IMR-90 (cell line): ENCODE measurements at regions not wholly inside any gene's neighbourhood (a gene's known extent, or its start where the extent isn't known, plus 50 kb on each side); places are given as distances from the start of the nearest gene placed in this dataset.

Experiments
- ATAC-seq: fragments of 200-7000 bp; cut with Tn5 transposase; 2 replicates; pipeline ENCODE4 v1.9.1; 2020; ENCODE audit warnings: low read depth, mild to moderate bottlenecking, moderate library complexity
- BruUV-seq: library from RNA; stranded (reverse); fragments of 400-500 nt; replicated peaks from 2 replicates; lab custom pipeline; 2021; lab: Mats Ljungman, UMichigan
- CTCF ChIA-PET: fragments of 300-600 bp; formaldehyde crosslinking; extraction: SDS; loops from one replicate; lab custom pipeline; 2021; ENCODE audit warnings: antibody characterized with exemption; lab: Yijun Ruan, JAX
- POLR2A ChIA-PET: fragments of 300-600 bp; sonication (Branson Sonifier 250); formaldehyde crosslinking; loops from one replicate; lab custom pipeline; 2022; ENCODE audit warnings: antibody characterized with exemption; ENCODE audit not compliant: unreplicated experiment; lab: Charles Lee
- DNase-seq: peaks from one replicate; pipeline ENCODE4 v3.0.0; 2013
- H2AFZ ChIP-seq: replicated peaks from 2 replicates; pipeline ENCODE3; 2013; ENCODE audit warnings: low read length, mild to moderate bottlenecking; ENCODE audit not compliant: poor library complexity
- H2AK5ac ChIP-seq: 2 replicates; pipeline ENCODE4 v1.6.1; 2013; ENCODE audit warnings: low read depth, low read length, inconsistent platforms
- H2AK9ac ChIP-seq: replicated peaks from 2 replicates; pipeline ENCODE3; 2013; ENCODE audit warnings: mild to moderate bottlenecking, low read depth, low read length, moderate library complexity; ENCODE audit not compliant: poor library complexity
- H2BK120ac ChIP-seq: 2 replicates; pipeline ENCODE4 v1.6.1; 2013; ENCODE audit warnings: low read depth, low read length, inconsistent platforms
- H2BK15ac ChIP-seq: 3 replicates; pipeline ENCODE4 v1.6.1; 2013; ENCODE audit warnings: low read depth, low read length, inconsistent platforms
- H2BK20ac ChIP-seq: 2 replicates; pipeline ENCODE4 v1.6.1; 2013; ENCODE audit warnings: low read depth, mild to moderate bottlenecking, inconsistent platforms, low read length, moderate library complexity
- H2BK5ac ChIP-seq: 2 replicates; pipeline ENCODE4 v1.6.1; 2013; ENCODE audit warnings: mild to moderate bottlenecking, low read depth, low read length, inconsistent platforms; ENCODE audit not compliant: poor library complexity, severe bottlenecking
- H3K14ac ChIP-seq: replicated peaks from 2 replicates; pipeline ENCODE4 v1.6.1; 2013; ENCODE audit warnings: low read depth, low read length, inconsistent platforms
- H3K18ac ChIP-seq: 2 replicates; pipeline ENCODE4 v1.6.1; 2013; ENCODE audit warnings: low read depth, low read length, control low read depth
- H3K23ac ChIP-seq: 2 replicates; pipeline ENCODE4 v1.6.1; 2013; ENCODE audit warnings: low read depth, low read length, inconsistent platforms
- H3K27ac ChIP-seq: 2 replicates; pipeline ENCODE4 v1.5.1; 2013; ENCODE audit warnings: mild to moderate bottlenecking, control low read depth, low read length; ENCODE audit not compliant: insufficient read depth
- H3K27me3 ChIP-seq: 2 replicates; pipeline ENCODE4 v1.6.1; 2013; ENCODE audit warnings: low read length; ENCODE audit not compliant: control insufficient read depth, insufficient read depth
- H3K36me3 ChIP-seq: 2 replicates; pipeline ENCODE4 v1.6.1; 2013; ENCODE audit warnings: low read length, mixed read lengths; ENCODE audit not compliant: control insufficient read depth, insufficient read depth
- H3K4ac ChIP-seq: 2 replicates; pipeline ENCODE4 v1.6.1; 2013; ENCODE audit warnings: low read depth, low read length, inconsistent platforms
- H3K4me1 ChIP-seq: 2 replicates; pipeline ENCODE4 v1.6.1; 2013; ENCODE audit warnings: low read length, mixed read lengths; ENCODE audit not compliant: control insufficient read depth, insufficient read depth
- H3K4me2 ChIP-seq: 2 replicates; pipeline ENCODE4 v1.6.1; 2013; ENCODE audit warnings: low read depth, mild to moderate bottlenecking, control low read depth, low read length, moderate library complexity
- H3K4me3 ChIP-seq: 2 replicates; pipeline ENCODE4 v1.5.1; 2013; ENCODE audit warnings: low read depth, mild to moderate bottlenecking, control low read depth, low read length, moderate library complexity; ENCODE audit not compliant: insufficient read depth
- H3K56ac ChIP-seq: 2 replicates; pipeline ENCODE4 v1.6.1; 2013; ENCODE audit warnings: low read length, inconsistent platforms; ENCODE audit not compliant: insufficient read depth; ENCODE audit errors: extremely low read depth
- H3K79me1 ChIP-seq, 2 experiments: 2 replicates each; pipeline ENCODE4 v1.6.1; 2013; ENCODE audit warnings: low read length in 2 of 2, inconsistent platforms in 1 of 2, low read depth in 1 of 2
- H3K9ac ChIP-seq: 2 replicates; pipeline ENCODE4 v1.6.1; 2013; ENCODE audit warnings: low read depth, low read length, control low read depth
- H3K9me1 ChIP-seq: 2 replicates; pipeline ENCODE4 v1.6.1; 2013; ENCODE audit warnings: low read length, inconsistent platforms; ENCODE audit not compliant: insufficient read depth
- H3K9me3 ChIP-seq: 2 replicates; pipeline ENCODE4 v1.6.1; 2013; ENCODE audit warnings: low read length; ENCODE audit not compliant: control insufficient read depth, insufficient read depth
- H4K20me1 ChIP-seq: 2 replicates; pipeline ENCODE4 v1.6.1; 2013; ENCODE audit warnings: low read length, inconsistent platforms; ENCODE audit not compliant: insufficient read depth
- H4K5ac ChIP-seq: 2 replicates; pipeline ENCODE4 v1.6.1; 2013; ENCODE audit warnings: mild to moderate bottlenecking, low read depth, low read length, control low read depth
- H4K8ac ChIP-seq, 2 experiments: 2 replicates each; pipeline ENCODE4 v1.6.1; 2013; ENCODE audit warnings: low read depth in 2 of 2, low read length in 2 of 2, control low read depth in 1 of 2, inconsistent platforms in 1 of 2
- H4K91ac ChIP-seq: 2 replicates; pipeline ENCODE4 v1.6.1; 2013; ENCODE audit warnings: low read depth, low read length, inconsistent platforms; ENCODE audit not compliant: insufficient read depth
- BHLHE40 ChIP-seq: fragments of 150-350 bp; IDR thresholded peaks from 2 replicates; pipeline ENCODE4 v1.6.1; 2016; ENCODE audit warnings: mild to moderate bottlenecking, low read depth, low read length
- CEBPB ChIP-seq: IDR thresholded peaks from 2 replicates; pipeline ENCODE4 v1.6.1; 2012; ENCODE audit warnings: low read depth, low read length, improper control_type of control experiment
- CTCF ChIP-seq: conservative IDR thresholded peaks from 2 replicates; pipeline ENCODE4 v1.5.1; 2012; ENCODE audit warnings: mild to moderate bottlenecking, low read depth, low read length, improper control_type of control experiment
- FOS ChIP-seq: fragments of 150-350 bp; IDR thresholded peaks from 2 replicates; pipeline ENCODE4 v1.6.1; 2016; ENCODE audit warnings: low read depth, low read length
- MXI1 ChIP-seq: IDR thresholded peaks from 2 replicates; pipeline ENCODE4 v1.6.1; 2012; ENCODE audit warnings: low read depth, mild to moderate bottlenecking, low read length, moderate library complexity, borderline replicate concordance
- POLR2A ChIP-seq: IDR thresholded peaks from 2 replicates; pipeline ENCODE4 v1.6.1; 2012; ENCODE audit warnings: mild to moderate bottlenecking, low read depth, low read length
- RAD21 ChIP-seq: IDR thresholded peaks from 2 replicates; pipeline ENCODE4 v1.6.1; 2012; ENCODE audit warnings: low read length, improper control_type of control experiment
- SMC3 ChIP-seq: fragments of 150-350 bp; IDR thresholded peaks from 2 replicates; pipeline ENCODE4 v1.6.1; 2016; ENCODE audit warnings: low read depth, mild to moderate bottlenecking, antibody characterized with exemption, low read length, moderate library complexity
- dilution Hi-C: fragments of 300-500 bp; cut with HindIII; formaldehyde crosslinking; loops from one replicate; pipeline ENCODE4 v1.14.3; 2018; ENCODE audit warnings: low sequenced_read_pairs; ENCODE audit not compliant: unreplicated experiment
- in situ Hi-C: fragments of 300-500 bp; cut with MboI; formaldehyde crosslinking; loops from 3 replicates; pipeline ENCODE4 v1.14.3; 2019; ENCODE audit warnings: low sequenced_read_pairs, inconsistent platforms, mixed read lengths
- intact Hi-C: fragments of 100-400 bp; cut with micrococcal nuclease; formaldehyde crosslinking; loops from 2 replicates; pipeline ENCODE4 v1.10.0; 2022
- TF ChIP-seq, protein P1 (sequence below): fragments of 150-350 bp; IDR thresholded peaks from 2 replicates; pipeline ENCODE4 v1.6.1; 2016; ENCODE audit warnings: low read depth, mild to moderate bottlenecking, low read length, moderate library complexity, borderline replicate concordance

DNA sequence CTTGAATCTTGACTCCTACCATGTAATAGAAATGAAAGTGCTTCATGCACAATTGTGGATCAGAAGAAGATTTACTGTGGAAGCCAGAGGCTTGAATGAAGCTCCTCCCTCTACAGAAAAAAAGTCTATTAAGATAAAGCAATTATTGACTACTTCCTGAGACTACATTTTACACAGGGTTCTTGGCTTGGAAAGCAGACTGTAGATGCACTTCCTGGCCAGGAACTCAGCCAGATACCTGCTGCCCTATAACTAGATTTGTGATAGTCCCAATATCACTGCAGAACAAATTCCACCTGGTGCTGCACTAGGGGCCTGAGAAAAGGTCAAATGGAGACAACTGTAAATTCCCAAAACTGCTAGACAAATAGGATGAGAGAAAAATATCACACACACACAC, 96.8 kb upstream of the GUCA2B start:
- H3K18ac ChIP-seq: no peak overlapping the region
- DNase-seq (no peak), ATAC-seq (no peak)
- H3K9me1 ChIP-seq: no peaks in the 10 kb centered on the region
- BruUV-seq: no TSS peak
- H4K8ac ChIP-seq: no peak overlapping the region
- H2BK120ac ChIP-seq: no peak overlapping the region
- no peak overlapping the region for H3K4me3 ChIP-seq
- H4K5ac ChIP-seq: no peak overlapping the region
- no peaks in the 10 kb centered on the region for H3K79me1 ChIP-seq
- H2BK15ac ChIP-seq: no peak overlapping the region
- no peak overlapping the region for H2AK9ac ChIP-seq
- H3K27me3 ChIP-seq: no peaks in the 10 kb centered on the region; the same call in 1 of the 2 replicates
- no peaks in the 10 kb centered on the region for H3K4me1 ChIP-seq
- H4K20me1 ChIP-seq: no peaks in the 10 kb centered on the region
- ChIA-PET CTCF (no interaction called here), POLR2A (no interaction called here)
- in situ Hi-C loops (no loop called here), dilution Hi-C loops (no loop called here), intact Hi-C loops (no loop called here)
- no peak overlapping the region for H3K23ac ChIP-seq
- H3K36me3 ChIP-seq: no peaks in the 10 kb centered on the region
- no peak overlapping the region for H3K27ac ChIP-seq
- no peak overlapping the region for H3K56ac ChIP-seq
- no peak overlapping the region for H2AK5ac ChIP-seq
- no peak overlapping the region for H3K4ac ChIP-seq
- no peak overlapping the region for H2BK20ac ChIP-seq
- H3K14ac ChIP-seq: no peak overlapping the region
- no peak overlapping the region for H3K9ac ChIP-seq
- H3K9me3 ChIP-seq: no peaks in the 10 kb centered on the region
- no peak overlapping the region for H4K91ac ChIP-seq
- no peak for TF ChIP-seq POLR2A
- no peak for TF ChIP-seq CTCF
- no peak for TF ChIP-seq BHLHE40
- no peak for TF ChIP-seq RAD21
- TF ChIP-seq MXI1: no peak
- TF ChIP-seq, protein P1, sequence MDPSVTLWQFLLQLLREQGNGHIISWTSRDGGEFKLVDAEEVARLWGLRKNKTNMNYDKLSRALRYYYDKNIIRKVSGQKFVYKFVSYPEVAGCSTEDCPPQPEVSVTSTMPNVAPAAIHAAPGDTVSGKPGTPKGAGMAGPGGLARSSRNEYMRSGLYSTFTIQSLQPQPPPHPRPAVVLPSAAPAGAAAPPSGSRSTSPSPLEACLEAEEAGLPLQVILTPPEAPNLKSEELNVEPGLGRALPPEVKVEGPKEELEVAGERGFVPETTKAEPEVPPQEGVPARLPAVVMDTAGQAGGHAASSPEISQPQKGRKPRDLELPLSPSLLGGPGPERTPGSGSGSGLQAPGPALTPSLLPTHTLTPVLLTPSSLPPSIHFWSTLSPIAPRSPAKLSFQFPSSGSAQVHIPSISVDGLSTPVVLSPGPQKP: no peak
- TF ChIP-seq FOS: no peak
- no peak for TF ChIP-seq CEBPB
- TF ChIP-seq SMC3: no peak
- H3K4me2 ChIP-seq: no peak overlapping the region
- no peak overlapping the region for H2AFZ ChIP-seq
- no peak overlapping the region for H2BK5ac ChIP-seq
